SK-N-SH treated with all-trans-retinoic acid at 6 μM for 48 hours (cell line): ENCODE measurements at regions not wholly inside any gene's neighbourhood (a gene's known extent, or its start where the extent isn't known, plus 50 kb on each side); places are given as distances from the start of the nearest gene placed in this dataset.

Source experiments
- ATAC-seq: fragments of 200-7000 bp; cut with Tn5 transposase; 3 replicates; pipeline ENCODE4 v1.9.1; 2020; ENCODE audit warnings: mild to moderate bottlenecking, moderate library complexity
- ARNTL ChIP-seq: fragments of 450-650 bp; formaldehyde crosslinking; IDR thresholded peaks from 2 replicates; pipeline ENCODE4 v1.5.0; 2020; ENCODE audit warnings: low read depth, mild to moderate bottlenecking, moderate library complexity, borderline replicate concordance
- BACH2 ChIP-seq: fragments of 250-450 bp; sonication (Bioruptor Pico); IDR thresholded peaks from 2 replicates; pipeline ENCODE4 v1.9.0; 2021; ENCODE audit warnings: mild to moderate bottlenecking, borderline replicate concordance
- CREB5 ChIP-seq: fragments of 250-450 bp; sonication (Bioruptor Pico); IDR thresholded peaks from 2 replicates; pipeline ENCODE4 v1.5.1; 2020; ENCODE audit warnings: low read depth, mild to moderate bottlenecking, moderate library complexity
- ISL1 ChIP-seq: fragments of 250-450 bp; sonication (Bioruptor Pico); IDR thresholded peaks from 2 replicates; pipeline ENCODE4 v2.1.2; 2022; ENCODE audit warnings: mild to moderate bottlenecking, moderate library complexity
- OSR1 ChIP-seq: fragments of 250-450 bp; sonication (Bioruptor Pico); IDR thresholded peaks from 2 replicates; pipeline ENCODE4 v1.8.0; 2022; ENCODE audit warnings: moderate library complexity, mild to moderate bottlenecking, inconsistent platforms
- PATZ1 ChIP-seq: fragments of 250-450 bp; sonication (Bioruptor Pico); IDR thresholded peaks from 2 replicates; pipeline ENCODE4 v1.8.0; 2020; ENCODE audit warnings: mild to moderate bottlenecking, moderate library complexity, borderline replicate concordance
- SNAI2 ChIP-seq: fragments of 250-450 bp; sonication (Bioruptor Pico); IDR thresholded peaks from 2 replicates; pipeline ENCODE4 v1.5.0; 2020; ENCODE audit warnings: mild to moderate bottlenecking, moderate library complexity
- TCF4 ChIP-seq: fragments of 250-450 bp; sonication (Bioruptor Pico); IDR thresholded peaks from 2 replicates; pipeline ENCODE4 v1.8.0; 2021; ENCODE audit warnings: mild to moderate bottlenecking, moderate library complexity, borderline replicate concordance
- TSHZ2 ChIP-seq: fragments of 250-450 bp; sonication (Bioruptor Pico); IDR thresholded peaks from 2 replicates; pipeline ENCODE4 v1.5.0; 2020; ENCODE audit warnings: mild to moderate bottlenecking, moderate library complexity
- ZFP3 ChIP-seq: fragments of 250-450 bp; sonication (Bioruptor Pico); IDR thresholded peaks from 2 replicates; pipeline ENCODE4 v1.5.0; 2020; ENCODE audit warnings: mild to moderate bottlenecking, moderate library complexity
- ZNF565 ChIP-seq: fragments of 450-650 bp; formaldehyde crosslinking; conservative IDR thresholded peaks from 2 replicates; pipeline ENCODE4 v1.5.0; 2020; ENCODE audit warnings: low read depth, mild to moderate bottlenecking, moderate library complexity
- ZNF70 ChIP-seq: fragments of 450-650 bp; formaldehyde crosslinking; IDR thresholded peaks from 2 replicates; pipeline ENCODE4 v1.5.0; 2020; ENCODE audit warnings: mild to moderate bottlenecking, moderate library complexity
- TF ChIP-seq, protein P1 (sequence below): fragments of 250-450 bp; sonication (Bioruptor Pico); IDR thresholded peaks from 2 replicates; pipeline ENCODE4 v1.8.0; 2021; ENCODE audit warnings: low read depth, mild to moderate bottlenecking, moderate library complexity, borderline replicate concordance

- TF ChIP-seq ISL1: no peak
- no peak for TF ChIP-seq ARNTL (CRISPR knock-in tag)
- TF ChIP-seq, protein P1, sequence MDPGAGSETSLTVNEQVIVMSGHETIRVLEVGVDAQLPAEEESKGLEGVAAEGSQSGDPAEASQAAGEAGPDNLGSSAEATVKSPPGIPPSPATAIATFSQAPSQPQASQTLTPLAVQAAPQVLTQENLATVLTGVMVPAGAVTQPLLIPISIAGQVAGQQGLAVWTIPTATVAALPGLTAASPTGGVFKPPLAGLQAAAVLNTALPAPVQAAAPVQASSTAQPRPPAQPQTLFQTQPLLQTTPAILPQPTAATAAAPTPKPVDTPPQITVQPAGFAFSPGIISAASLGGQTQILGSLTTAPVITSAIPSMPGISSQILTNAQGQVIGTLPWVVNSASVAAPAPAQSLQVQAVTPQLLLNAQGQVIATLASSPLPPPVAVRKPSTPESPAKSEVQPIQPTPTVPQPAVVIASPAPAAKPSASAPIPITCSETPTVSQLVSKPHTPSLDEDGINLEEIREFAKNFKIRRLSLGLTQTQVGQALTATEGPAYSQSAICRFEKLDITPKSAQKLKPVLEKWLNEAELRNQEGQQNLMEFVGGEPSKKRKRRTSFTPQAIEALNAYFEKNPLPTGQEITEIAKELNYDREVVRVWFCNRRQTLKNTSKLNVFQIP (CRISPR knock-in tag): no peak
Measured at GRCh38 chr1:116268211-116268610, 104.8 kb upstream of the ATP1A1 start (continued).

DNA sequence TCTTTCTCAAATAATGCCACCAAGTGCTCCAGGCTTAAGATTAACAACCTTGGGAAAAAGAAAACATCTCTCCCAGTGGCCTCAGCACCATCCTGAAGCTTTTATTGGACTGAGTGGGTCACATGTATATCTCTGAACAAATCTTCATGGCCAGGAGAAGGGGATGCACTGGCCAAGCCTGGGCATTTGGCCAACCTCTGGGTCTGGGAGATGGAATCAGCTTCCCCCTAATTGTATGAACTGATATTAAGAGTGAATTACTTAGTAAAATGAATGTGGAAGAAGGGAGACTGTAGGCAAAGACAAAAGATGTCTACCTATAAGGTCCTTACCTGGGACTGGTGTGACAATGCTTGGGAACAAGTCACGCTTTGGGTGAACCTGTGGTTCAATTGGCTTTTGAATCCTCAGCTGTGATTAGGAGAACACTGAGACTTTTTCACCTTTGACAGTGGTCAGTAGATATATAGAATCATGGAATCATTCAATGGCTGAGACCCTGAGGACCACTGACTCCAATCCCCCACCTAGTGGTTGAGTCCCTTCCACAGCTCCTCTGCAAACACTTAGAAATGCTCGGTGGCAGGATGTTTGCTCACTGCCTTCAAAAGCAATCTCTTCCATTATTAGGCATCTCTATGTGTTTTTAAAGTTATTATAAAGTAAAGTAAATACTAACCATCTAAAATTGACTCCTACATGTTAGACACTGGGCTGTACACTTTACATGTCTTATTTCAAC, 102.6 kb upstream of the ATP1A1 start:
- no peak for TF ChIP-seq BACH2 (CRISPR knock-in tag)
- no peak; the same call in 1 of the 2 replicates for TF ChIP-seq CREB5
- TF ChIP-seq, protein P1 (CRISPR knock-in tag): no peak
- TF ChIP-seq OSR1: no peak
- TF ChIP-seq TCF4 (CRISPR knock-in tag): peak; percentile 71
- 0 out of 2 replicates have a peak, but pooled peaks have one; percentile 27 for TF ChIP-seq ISL1
- TF ChIP-seq TSHZ2 (CRISPR knock-in tag): peak; percentile 62; the same call in 1 of the 2 replicates
- TF ChIP-seq PATZ1 (CRISPR knock-in tag): no peak
- 0 out of 2 replicates have a peak, but pooled peaks have one; percentile 33 for TF ChIP-seq SNAI2
- no peak for TF ChIP-seq ZNF565
- TF ChIP-seq ZNF70 (CRISPR knock-in tag): no peak
- no peak; the same call in 2 of the 3 replicates for ATAC-seq

DNA sequence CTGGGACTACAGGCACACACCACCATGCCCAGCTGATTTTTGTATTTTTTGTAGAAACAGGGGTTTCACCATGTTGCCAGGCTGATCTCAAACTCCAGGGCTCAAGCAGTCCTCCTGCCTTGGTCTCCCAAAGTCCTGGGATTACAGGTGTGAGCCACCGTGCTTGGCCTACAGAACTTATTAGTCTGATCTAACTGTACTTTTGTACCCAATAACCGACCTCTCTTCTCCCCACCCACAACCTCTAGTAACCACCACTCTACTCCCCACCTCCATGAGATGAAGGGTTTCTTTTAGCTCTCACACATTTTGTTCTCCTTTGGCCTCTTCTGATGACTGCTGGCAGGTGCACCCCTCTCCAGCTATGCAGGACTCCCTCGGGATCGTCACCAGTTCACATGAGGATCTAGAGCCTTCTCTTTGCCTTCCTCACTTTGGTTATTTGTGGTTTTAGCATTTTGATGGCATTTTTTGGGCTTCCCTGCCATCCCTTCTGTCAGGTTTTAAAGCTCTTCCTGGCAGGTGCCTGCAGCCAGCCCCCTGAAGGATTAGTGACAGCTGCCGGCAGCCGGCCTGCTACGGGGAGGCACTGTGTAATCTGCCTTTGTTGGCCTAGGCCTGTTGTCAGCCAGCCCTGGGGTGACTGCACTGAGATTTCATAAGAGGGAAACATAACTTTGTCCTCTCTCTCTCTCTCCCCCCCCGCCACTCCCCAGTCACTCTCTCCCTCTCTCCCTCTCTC, 99.8 kb upstream of the ATP1A1 start:
- ATAC-seq: no peak
- no peak for TF ChIP-seq OSR1
- no peak for TF ChIP-seq ISL1
- no peak for TF ChIP-seq ARNTL (CRISPR knock-in tag)
- TF ChIP-seq TSHZ2 (CRISPR knock-in tag): no peak
- TF ChIP-seq ZNF565: no peak
- no peak for TF ChIP-seq ZFP3 (CRISPR knock-in tag)
